ENCODE measurements at regions not wholly inside any gene's neighbourhood (a gene's known extent, or its start where the extent isn't known, plus 50 kb on each side); places are given as distances from the start of the nearest gene placed in this dataset.

- Histone ChIP-seq H3K4me3 (no peak overlapping the region), H3K36me3 (no peaks in the 10 kb centered on the region), H3K9me3 (ENCODE audit: low read depth) (no peaks in the 10 kb centered on the region), H3K4me1 (ENCODE audit: low read depth) (peaks cover 8% of the 10 kb centered on the region), H3K27me3 (no peaks in the 10 kb centered on the region), H3K27ac (peak overlapping the region; percentile 37)
- DNase-seq (ENCODE audit: low read depth in 1 of 2, low spot score in 1 of 2): peak in 1 of 2 donors; percentile 13
- no peak for TF ChIP-seq CTCF (IDR thresholded peaks at IDR 0.05; ENCODE audit: low read depth, low read length)
Measured at GRCh38 chrX:38871129-38872029, 70.1 kb downstream of the MID1IP1 start.

DNA sequence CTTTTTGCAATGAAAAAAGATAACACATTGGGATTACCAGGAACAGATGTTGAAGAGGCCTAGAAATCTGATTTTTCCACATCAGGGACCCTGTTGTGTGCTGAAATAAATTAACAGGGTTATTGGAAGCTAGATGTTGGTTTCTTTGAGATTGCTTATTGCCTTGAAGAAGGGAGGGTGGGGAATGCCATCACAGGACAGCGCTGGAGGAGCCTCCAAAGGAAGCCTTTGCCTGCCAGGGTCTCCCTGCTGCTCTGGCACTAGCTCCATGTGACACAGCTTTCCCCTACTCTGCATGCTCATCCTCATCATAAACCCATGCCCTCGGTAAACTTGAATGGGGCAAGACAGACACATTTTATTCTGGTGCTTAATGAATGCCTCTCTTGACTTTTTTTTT, 76.1 kb downstream of the MID1IP1 start:
- H3K27ac ChIP-seq: no peak overlapping the region
- H3K4me3 ChIP-seq: no peak overlapping the region
- H3K27me3 ChIP-seq: no peaks in the 10 kb centered on the region
- no peaks in the 10 kb centered on the region for H3K9me3 ChIP-seq (ENCODE audit: low read depth)
- TF ChIP-seq CTCF (IDR thresholded peaks at IDR 0.05; ENCODE audit: low read depth, low read length): no peak
- no peak for DNase-seq (ENCODE audit: low read depth in 1 of 2, low spot score in 1 of 2)
- no peaks in the 10 kb centered on the region for H3K36me3 ChIP-seq
- H3K4me1 ChIP-seq (ENCODE audit: low read depth): peaks cover 6% of the 10 kb centered on the region

- no peak for TF ChIP-seq CTCF (IDR thresholded peaks at IDR 0.05; ENCODE audit: low read depth, low read length)
- peaks cover 6% of the 10 kb centered on the region for H3K4me1 ChIP-seq (ENCODE audit: low read depth)
- H3K36me3 ChIP-seq: no peaks in the 10 kb centered on the region
- no peaks in the 10 kb centered on the region for H3K9me3 ChIP-seq (ENCODE audit: low read depth)
- no peak overlapping the region for H3K27ac ChIP-seq
- no peak overlapping the region for H3K4me3 ChIP-seq
- DNase-seq (ENCODE audit: low read depth in 1 of 2, low spot score in 1 of 2): no peak
- H3K27me3 ChIP-seq: no peaks in the 10 kb centered on the region
Measured at GRCh38 chrX:38878641-38879340, 77.5 kb downstream of the MID1IP1 start.

GRCh38 chrX:38879631-38880220, 78.5 kb downstream of the MID1IP1 start:
- no peaks in the 10 kb centered on the region for H3K9me3 ChIP-seq (ENCODE audit: low read depth)
- H3K36me3 ChIP-seq: no peaks in the 10 kb centered on the region
- no peak for DNase-seq (ENCODE audit: low read depth in 1 of 2, low spot score in 1 of 2)
- no peak overlapping the region for H3K27ac ChIP-seq
- no peak for TF ChIP-seq CTCF (IDR thresholded peaks at IDR 0.05; ENCODE audit: low read depth, low read length)
- H3K4me3 ChIP-seq: no peak overlapping the region
- H3K4me1 ChIP-seq (ENCODE audit: low read depth): no peaks in the 10 kb centered on the region
- no peaks in the 10 kb centered on the region for H3K27me3 ChIP-seq

DNA sequence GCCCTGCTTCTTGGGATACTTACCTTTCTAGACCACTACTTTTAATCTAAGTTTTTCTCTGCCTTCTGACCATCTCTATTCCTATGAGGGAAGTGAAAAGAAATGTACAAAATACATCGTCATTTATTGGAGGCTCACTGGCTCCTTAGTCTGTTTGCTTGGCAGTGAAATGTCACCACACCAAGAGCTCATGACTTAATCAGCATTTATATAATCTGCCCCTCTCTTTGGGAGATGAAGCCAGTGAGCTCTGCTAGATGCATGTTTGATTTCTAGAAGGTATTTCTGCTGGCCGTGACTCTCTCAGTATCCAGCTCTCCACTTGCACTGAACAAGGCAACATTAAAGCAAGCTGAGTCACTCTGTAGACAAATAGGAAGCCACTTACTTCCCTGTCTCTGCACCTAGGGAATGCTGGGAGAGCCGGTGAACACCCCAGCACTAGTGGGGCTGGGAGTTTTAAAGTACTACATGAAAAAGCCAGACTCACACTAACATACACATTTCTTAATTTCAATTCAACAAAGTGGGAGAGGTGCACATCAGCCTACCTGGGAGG, 79.1 kb downstream of the MID1IP1 start:
- no peaks in the 10 kb centered on the region for H3K9me3 ChIP-seq (ENCODE audit: low read depth)
- H3K4me1 ChIP-seq (ENCODE audit: low read depth): no peaks in the 10 kb centered on the region
- no peak for DNase-seq (ENCODE audit: low read depth in 1 of 2, low spot score in 1 of 2)
- H3K27me3 ChIP-seq: no peaks in the 10 kb centered on the region
- H3K36me3 ChIP-seq: no peaks in the 10 kb centered on the region
- no peak overlapping the region for H3K4me3 ChIP-seq
- H3K27ac ChIP-seq: no peak overlapping the region
- TF ChIP-seq CTCF (IDR thresholded peaks at IDR 0.05; ENCODE audit: low read depth, low read length): no peak
